Esophagus squamous epithelium (tissue), 4 donors: ENCODE measurements at regions not wholly inside any gene's neighbourhood (a gene's known extent, or its start where the extent isn't known, plus 50 kb on each side); places are given as distances from the start of the nearest gene placed in this dataset.

Experiments
- CTCF ChIP-seq, 6 experiments: fragments of 450-650 bp in 4 of 6; fragments of 200-600 bp in 2 of 6; sonication (generic) in 2 of 6; IDR thresholded peaks; one replicate each; pipeline ENCODE4 v1.5.1; 2016 to 2019; ENCODE audit warnings: antibody characterized with exemption in 6 of 6, mild to moderate bottlenecking in 4 of 6, moderate library complexity in 4 of 6
- POLR2A ChIP-seq, 4 donors: fragments of 450-650 bp; IDR thresholded peaks; one replicate each; pipeline ENCODE4 v1.6.1; 2017; ENCODE audit warnings: antibody characterized with exemption in 4 of 4, mild to moderate bottlenecking in 4 of 4, moderate library complexity in 3 of 4

DNA sequence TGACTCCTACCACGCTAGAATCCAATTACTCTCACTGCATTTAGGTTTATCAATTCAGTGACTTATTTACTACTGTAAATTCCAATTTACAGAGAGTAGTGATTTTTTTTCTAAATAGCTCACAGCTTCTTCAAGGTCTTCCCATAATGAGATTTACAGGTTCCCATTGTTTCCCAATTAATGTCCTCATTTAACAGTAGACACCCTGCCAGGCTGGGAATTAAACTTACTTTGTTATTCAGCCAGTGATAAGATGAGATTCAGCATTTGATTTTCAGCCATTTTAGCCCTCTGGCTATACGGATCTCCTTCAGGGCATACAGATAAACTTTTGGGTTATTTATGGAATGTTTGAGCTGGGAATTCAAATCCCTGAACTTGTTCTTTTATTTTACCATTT, 582.9 kb upstream of the EYS start:
- TF ChIP-seq CTCF (IDR thresholded peaks at IDR 0.05), result no peak
- no peak for TF ChIP-seq POLR2A (IDR thresholded peaks at IDR 0.05)
